ENCODE measurements at regions not wholly inside any gene's neighbourhood (a gene's known extent, or its start where the extent isn't known, plus 50 kb on each side); places are given as distances from the start of the nearest gene placed in this dataset.
"Not testable (repeated sequence)": the region's sequence is repeated elsewhere in the genome, so short reads cannot be mapped to it uniquely, and the experiment has no call there.

GRCh38 chrX:108993909-108994308, 257.5 kb upstream of the IRS4 start:
- H3K36me3 Mint-ChIP-seq = no peaks in the 10 kb centered on the region
- no peaks in the 10 kb centered on the region for H3K9me3 ChIP-seq
- peaks cover 0 to 5% (median 4%) of the 10 kb centered on the region in 3 donors for H3K9me3 Mint-ChIP-seq
- H3K4me3 ChIP-seq (ENCODE audit: control insufficient read depth in 1 of 2, extremely low read depth in 1 of 2, low read length in 1 of 2) = no peak overlapping the region
- H3K27ac ChIP-seq (ENCODE audit: low read length) = no peak overlapping the region
- H3K27me3 ChIP-seq (replicated peaks in 1 of 2; ENCODE audit: control insufficient read depth in 2 of 2, extremely low read depth in 1 of 2, insufficient read depth in 2 of 2, low read length in 1 of 2) = no peaks in the 10 kb centered on the region
- H3K36me3 ChIP-seq (ENCODE audit: control insufficient read depth in 2 of 2, extremely low read depth in 1 of 2, insufficient read depth in 1 of 2, low read length in 1 of 2) = no peaks in the 10 kb centered on the region
- no peaks in the 10 kb centered on the region for H3K4me1 ChIP-seq (ENCODE audit: control insufficient read depth in 1 of 2, extremely low read depth in 1 of 2, insufficient read depth in 2 of 2, low read length in 2 of 2)
- DNase-seq (no peak), ATAC-seq (replicated peaks in 1 of 4) (no peak)
- H3K27me3 Mint-ChIP-seq = peaks cover 0 to 3% of the 10 kb centered on the region in 2 donors
- no peak overlapping the region for H3K4me3 Mint-ChIP-seq
- ChIA-PET POLR2A (no interaction called here), CTCF (no interaction called here)
- no peaks in the 10 kb centered on the region for H3K4me1 Mint-ChIP-seq
- no peak overlapping the region for H3K27ac Mint-ChIP-seq

DNA sequence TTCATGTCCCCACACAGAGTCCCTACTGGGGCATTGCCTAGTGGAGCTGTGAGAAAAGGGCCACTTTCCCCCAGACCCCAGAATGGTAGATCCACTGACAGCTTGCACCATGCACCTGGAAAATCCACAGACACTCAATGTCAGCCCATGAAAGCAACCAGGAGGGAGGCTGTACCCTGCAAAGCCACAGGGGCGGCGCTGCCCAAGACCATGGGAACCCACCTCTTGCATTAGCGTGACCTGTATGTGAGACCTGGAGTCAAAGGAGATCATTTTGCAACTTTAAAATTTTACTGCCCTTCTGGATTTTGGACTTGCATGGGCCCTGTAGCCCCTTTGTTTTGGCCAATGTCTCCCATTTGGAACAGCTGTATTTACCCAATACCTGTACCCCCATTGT, 236.5 kb upstream of the IRS4 start:
- H3K4me3 Mint-ChIP-seq; H3K9me3 Mint-ChIP-seq; CTCF ChIA-PET; H3K27ac ChIP-seq (ENCODE audit: low read length); H3K27me3 ChIP-seq (replicated peaks in 1 of 2; ENCODE audit: control insufficient read depth in 2 of 2, extremely low read depth in 1 of 2, insufficient read depth in 2 of 2, low read length in 1 of 2); H3K4me3 ChIP-seq (ENCODE audit: control insufficient read depth in 1 of 2, extremely low read depth in 1 of 2, low read length in 1 of 2); DNase-seq; H3K4me1 Mint-ChIP-seq; H3K27me3 Mint-ChIP-seq; ATAC-seq (replicated peaks in 1 of 4); H3K36me3 Mint-ChIP-seq; H3K9me3 ChIP-seq; POLR2A ChIA-PET; H3K27ac Mint-ChIP-seq; H3K36me3 ChIP-seq (ENCODE audit: control insufficient read depth in 2 of 2, extremely low read depth in 1 of 2, insufficient read depth in 1 of 2, low read length in 1 of 2); H3K4me1 ChIP-seq (ENCODE audit: control insufficient read depth in 1 of 2, extremely low read depth in 1 of 2, insufficient read depth in 2 of 2, low read length in 2 of 2): not testable (repeated sequence)
- no CpG with 5 or more reads among the region's 3 CpGs for WGBS (ENCODE audit: insufficient coverage)

GRCh38 chrX:108947205-108947604, 210.8 kb upstream of the IRS4 start:
- H3K27ac Mint-ChIP-seq = no peak overlapping the region
- WGBS (ENCODE audit: insufficient coverage) = no CpG with 5 or more reads among the region's 2 CpGs
- ChIA-PET CTCF (no interaction called here), POLR2A (no interaction called here)
- ATAC-seq (replicated peaks in 1 of 4) = no peak
- peaks cover 0 to 7% (median 0%) of the 10 kb centered on the region in 3 donors for H3K9me3 Mint-ChIP-seq
- H3K4me1 Mint-ChIP-seq = no peaks in the 10 kb centered on the region
- H3K27ac ChIP-seq (ENCODE audit: low read length) = no peak overlapping the region
- no peak overlapping the region for H3K4me3 ChIP-seq (ENCODE audit: control insufficient read depth in 1 of 2, extremely low read depth in 1 of 2, low read length in 1 of 2)
- H3K36me3 ChIP-seq (ENCODE audit: control insufficient read depth in 2 of 2, extremely low read depth in 1 of 2, insufficient read depth in 1 of 2, low read length in 1 of 2) = no peaks in the 10 kb centered on the region
- H3K36me3 Mint-ChIP-seq = no peaks in the 10 kb centered on the region
- DNase-seq = no peak
- no peaks in the 10 kb centered on the region for H3K4me1 ChIP-seq (ENCODE audit: control insufficient read depth in 1 of 2, extremely low read depth in 1 of 2, insufficient read depth in 2 of 2, low read length in 2 of 2)
- no peaks in the 10 kb centered on the region for H3K9me3 ChIP-seq
- peaks cover 0 to 8% of the 10 kb centered on the region in 2 donors for H3K27me3 Mint-ChIP-seq
- no peaks in the 10 kb centered on the region for H3K27me3 ChIP-seq (replicated peaks in 1 of 2; ENCODE audit: control insufficient read depth in 2 of 2, extremely low read depth in 1 of 2, insufficient read depth in 2 of 2, low read length in 1 of 2)
- no peak overlapping the region for H3K4me3 Mint-ChIP-seq

DNA sequence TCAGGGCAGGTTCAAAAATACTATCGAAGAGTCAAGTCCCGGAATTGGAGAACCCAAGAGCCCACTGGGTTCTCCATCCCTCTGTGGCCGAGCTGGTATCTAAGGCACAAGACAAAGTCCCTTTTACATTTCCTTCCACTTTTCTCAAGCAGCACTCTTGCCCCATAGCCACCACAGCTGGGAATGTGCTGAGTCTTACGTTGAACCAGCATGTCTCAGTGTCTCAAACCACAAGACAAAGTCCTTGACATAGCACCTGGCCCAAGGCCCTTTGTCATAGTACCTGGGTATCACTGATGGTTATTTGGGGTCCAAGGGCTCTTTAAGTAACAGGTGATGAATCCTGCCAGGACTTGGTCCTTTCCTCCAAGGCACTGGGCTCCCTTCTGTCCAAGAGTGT, 210.2 kb upstream of the IRS4 start:
- DNase-seq (no peak), ATAC-seq (replicated peaks in 1 of 4) (no peak)
- Histone ChIP-seq H3K4me3 (ENCODE audit: control insufficient read depth in 1 of 2, extremely low read depth in 1 of 2, low read length in 1 of 2) (no peak overlapping the region), H3K27ac (ENCODE audit: low read length) (no peak overlapping the region), H3K9me3 (no peaks in the 10 kb centered on the region), H3K36me3 (ENCODE audit: control insufficient read depth in 2 of 2, extremely low read depth in 1 of 2, insufficient read depth in 1 of 2, low read length in 1 of 2) (no peaks in the 10 kb centered on the region), H3K27me3 (replicated peaks in 1 of 2; ENCODE audit: control insufficient read depth in 2 of 2, extremely low read depth in 1 of 2, insufficient read depth in 2 of 2, low read length in 1 of 2) (no peaks in the 10 kb centered on the region), H3K4me1 (ENCODE audit: control insufficient read depth in 1 of 2, extremely low read depth in 1 of 2, insufficient read depth in 2 of 2, low read length in 2 of 2) (no peaks in the 10 kb centered on the region)
- ChIA-PET CTCF (no interaction called here), POLR2A (no interaction called here)
- peaks cover 0 to 4% (median 0%) of the 10 kb centered on the region in 3 donors for H3K9me3 Mint-ChIP-seq
- no peaks in the 10 kb centered on the region for H3K36me3 Mint-ChIP-seq
- no peak overlapping the region for H3K4me3 Mint-ChIP-seq
- peaks cover 0 to 6% of the 10 kb centered on the region in 2 donors for H3K27me3 Mint-ChIP-seq
- no peak overlapping the region for H3K27ac Mint-ChIP-seq
- WGBS (ENCODE audit: insufficient coverage) = no CpG with 5 or more reads among the region's 4 CpGs
- H3K4me1 Mint-ChIP-seq = no peaks in the 10 kb centered on the region

DNA sequence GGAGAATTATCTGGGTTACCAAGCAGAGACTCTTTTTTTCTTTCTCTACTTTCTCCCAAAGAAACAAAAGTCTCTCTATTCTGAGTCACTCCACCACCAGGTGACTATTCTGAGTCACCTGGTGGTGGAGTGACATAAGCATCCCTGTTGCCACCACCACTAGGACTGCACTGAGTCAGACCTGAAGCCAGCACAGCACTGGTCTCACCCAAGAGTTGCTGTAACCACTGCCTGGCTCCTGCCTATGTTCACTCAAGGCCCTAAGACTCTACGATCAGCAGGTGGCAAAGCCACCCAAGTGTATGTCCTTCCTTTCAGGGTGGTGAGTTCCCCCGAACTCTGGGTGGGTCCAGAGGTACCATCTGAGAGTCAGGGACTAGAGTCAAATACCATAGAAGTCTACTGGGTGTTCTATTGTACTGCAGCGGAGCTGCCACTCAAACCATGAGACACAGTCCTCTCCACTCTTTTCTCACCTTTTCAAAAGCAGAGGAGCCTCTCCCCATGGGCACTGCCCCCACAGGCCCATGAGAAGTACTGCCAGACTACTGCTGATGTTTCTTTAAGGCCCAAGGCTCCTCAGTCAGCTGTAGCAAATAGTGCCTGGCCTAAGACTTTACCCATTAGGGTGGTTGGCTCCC, 209.6 kb upstream of the IRS4 start:
- CTCF ChIA-PET = no interaction called here
- Histone ChIP-seq H3K36me3 (ENCODE audit: control insufficient read depth in 2 of 2, extremely low read depth in 1 of 2, insufficient read depth in 1 of 2, low read length in 1 of 2) (no peaks in the 10 kb centered on the region), H3K9me3 (no peaks in the 10 kb centered on the region), H3K27me3 (replicated peaks in 1 of 2; ENCODE audit: control insufficient read depth in 2 of 2, extremely low read depth in 1 of 2, insufficient read depth in 2 of 2, low read length in 1 of 2) (no peaks in the 10 kb centered on the region), H3K27ac (ENCODE audit: low read length) (no peak overlapping the region), H3K4me1 (ENCODE audit: control insufficient read depth in 1 of 2, extremely low read depth in 1 of 2, insufficient read depth in 2 of 2, low read length in 2 of 2) (no peaks in the 10 kb centered on the region), H3K4me3 (ENCODE audit: control insufficient read depth in 1 of 2, extremely low read depth in 1 of 2, low read length in 1 of 2) (no peak overlapping the region)
- H3K4me3 Mint-ChIP-seq = no peak overlapping the region
- DNase-seq (no peak), ATAC-seq (replicated peaks in 1 of 4) (no peak)
- H3K9me3 Mint-ChIP-seq = peaks cover 0 to 4% (median 0%) of the 10 kb centered on the region in 3 donors
- no CpG with 5 or more reads among the region's 3 CpGs for WGBS (ENCODE audit: insufficient coverage)
- no peaks in the 10 kb centered on the region for H3K36me3 Mint-ChIP-seq
- POLR2A ChIA-PET = no interaction called here
- H3K4me1 Mint-ChIP-seq = no peaks in the 10 kb centered on the region
- H3K27ac Mint-ChIP-seq = no peak overlapping the region
- peaks cover 0 to 6% of the 10 kb centered on the region in 2 donors for H3K27me3 Mint-ChIP-seq

- CTCF ChIA-PET = no interaction called here
- Mint-ChIP-seq H3K27ac (no peak overlapping the region), H3K27me3 (peaks cover 0 to 3% of the 10 kb centered on the region in 2 donors), H3K36me3 (no peaks in the 10 kb centered on the region), H3K4me1 (no peaks in the 10 kb centered on the region), H3K4me3 (no peak overlapping the region), H3K9me3 (peaks cover 0 to 7% (median 4%) of the 10 kb centered on the region in 3 donors)
- H3K27ac ChIP-seq (ENCODE audit: low read length) = no peak overlapping the region
- no peaks in the 10 kb centered on the region for H3K36me3 ChIP-seq (ENCODE audit: control insufficient read depth in 2 of 2, extremely low read depth in 1 of 2, insufficient read depth in 1 of 2, low read length in 1 of 2)
- H3K4me1 ChIP-seq (ENCODE audit: control insufficient read depth in 1 of 2, extremely low read depth in 1 of 2, insufficient read depth in 2 of 2, low read length in 2 of 2) = no peaks in the 10 kb centered on the region
- H3K9me3 ChIP-seq = no peaks in the 10 kb centered on the region
- POLR2A ChIA-PET = no interaction called here
- DNase-seq (no peak), ATAC-seq (replicated peaks in 1 of 4) (no peak)
- no peaks in the 10 kb centered on the region for H3K27me3 ChIP-seq (replicated peaks in 1 of 2; ENCODE audit: control insufficient read depth in 2 of 2, extremely low read depth in 1 of 2, insufficient read depth in 2 of 2, low read length in 1 of 2)
- no peak overlapping the region for H3K4me3 ChIP-seq (ENCODE audit: control insufficient read depth in 1 of 2, extremely low read depth in 1 of 2, low read length in 1 of 2)
Observed at GRCh38 chrX:108914791-108915190, 178.4 kb upstream of the IRS4 start.

GRCh38 chrX:108903831-108904230, 167.5 kb upstream of the IRS4 start:
- H3K9me3 ChIP-seq; H3K4me1 ChIP-seq (ENCODE audit: control insufficient read depth in 1 of 2, extremely low read depth in 1 of 2, insufficient read depth in 2 of 2, low read length in 2 of 2); H3K27ac ChIP-seq (ENCODE audit: low read length); ATAC-seq (replicated peaks in 1 of 4); H3K9me3 Mint-ChIP-seq; DNase-seq; H3K27ac Mint-ChIP-seq; POLR2A ChIA-PET; H3K4me3 Mint-ChIP-seq; H3K4me1 Mint-ChIP-seq; CTCF ChIA-PET; H3K36me3 Mint-ChIP-seq; H3K36me3 ChIP-seq (ENCODE audit: control insufficient read depth in 2 of 2, extremely low read depth in 1 of 2, insufficient read depth in 1 of 2, low read length in 1 of 2); H3K27me3 ChIP-seq (replicated peaks in 1 of 2; ENCODE audit: control insufficient read depth in 2 of 2, extremely low read depth in 1 of 2, insufficient read depth in 2 of 2, low read length in 1 of 2); H3K4me3 ChIP-seq (ENCODE audit: control insufficient read depth in 1 of 2, extremely low read depth in 1 of 2, low read length in 1 of 2): not testable (repeated sequence)
- WGBS (ENCODE audit: insufficient coverage) = no CpG with 5 or more reads among the region's 5 CpGs
- H3K27me3 Mint-ChIP-seq = peaks cover 0 to 13% of the 10 kb centered on the region in 2 donors
